K562 (cell line): ENCODE measurements at regions not wholly inside any gene's neighbourhood (a gene's known extent, or its start where the extent isn't known, plus 50 kb on each side); places are given as distances from the start of the nearest gene placed in this dataset.

Experiments used
- CREB1 ChIP-seq, 2 experiments: sonication (generic) in 1 of 2; formaldehyde crosslinking in 1 of 2; IDR thresholded peaks; 2 replicates each; pipeline versions ENCODE4 v1.6.1 to v1.8.0; 2012 to 2022; ENCODE audit warnings: inconsistent platforms in 1 of 2, mild to moderate bottlenecking in 1 of 2, missing genetic modification reagents in 1 of 2, moderate library complexity in 1 of 2
- ETV5 ChIP-seq: sonication (generic); formaldehyde crosslinking; IDR thresholded peaks from 2 replicates; pipeline ENCODE4 v1.4.0; 2020; ENCODE audit warnings: low read depth, mild to moderate bottlenecking, missing genetic modification reagents
- HDAC8 ChIP-seq: fragments of 450-650 bp; IDR thresholded peaks from 2 replicates; pipeline ENCODE4 v1.6.1; 2016; ENCODE audit warnings: mild to moderate bottlenecking, missing genetic modification characterization, moderate library complexity, missing compliant biosample characterization
- PHTF2 ChIP-seq: fragments of 250-450 bp; sonication (Bioruptor Pico); IDR thresholded peaks from 2 replicates; pipeline ENCODE4 v1.5.0; 2021; ENCODE audit warnings: mild to moderate bottlenecking
- SRF ChIP-seq, 2 experiments: fragments of 250-450, 450-650 bp in 1 of 2; sonication (Bioruptor Pico) in 1 of 2; sonication (generic) in 1 of 2; formaldehyde crosslinking; IDR thresholded peaks; 2 replicates each; pipeline versions ENCODE4 v1.5.0 to v1.5.1; 2020 to 2022; ENCODE audit warnings: mild to moderate bottlenecking in 1 of 2, missing genetic modification reagents in 1 of 2
- TAF1 ChIP-seq: IDR thresholded peaks from 2 replicates; pipeline ENCODE4 v1.6.1; 2011; ENCODE audit warnings: mild to moderate bottlenecking, low read length, moderate library complexity; ENCODE audit not compliant: insufficient read depth, control insufficient read depth, severe bottlenecking; ENCODE audit errors: extremely low read depth
- ZNF253 ChIP-seq: fragments of 250-450 bp; sonication (Bioruptor Pico); conservative IDR thresholded peaks from 2 replicates; pipeline ENCODE4 v1.6.1; 2021; ENCODE audit warnings: mild to moderate bottlenecking
- TF ChIP-seq, protein P1 (sequence below), 3 experiments: IDR thresholded peaks in 2 of 3; conservative IDR thresholded peaks in 1 of 3; 2 replicates each; pipeline ENCODE4 v1.5.1; 2011 to 2012; ENCODE audit warnings: low read length in 3 of 3, mild to moderate bottlenecking in 3 of 3, control low read depth in 2 of 3, improper control_type of control experiment in 1 of 3, inconsistent platforms in 1 of 3, low read depth in 1 of 3, mixed read lengths in 1 of 3, moderate library complexity in 1 of 3; ENCODE audit not compliant: insufficient read depth in 2 of 3
- TF ChIP-seq, protein P2 (sequence below): fragments of 450-650 bp; formaldehyde crosslinking; IDR thresholded peaks from 2 replicates; pipeline ENCODE4 v1.4.0; 2022; ENCODE audit warnings: missing genetic modification characterization
- TF ChIP-seq, protein P3 (sequence below): sonication (generic); formaldehyde crosslinking; IDR thresholded peaks from 2 replicates; pipeline ENCODE4 v1.8.1; 2022; ENCODE audit warnings: missing genetic modification reagents
- TF ChIP-seq, protein P4 (sequence below), 2 experiments: fragments of 450-650 bp in 1 of 2; sonication (generic) in 1 of 2; formaldehyde crosslinking in 1 of 2; IDR thresholded peaks in 1 of 2; conservative IDR thresholded peaks in 1 of 2; 2 replicates each; pipeline versions ENCODE4 v1.6.1 to v1.8.1; 2016 to 2023; ENCODE audit warnings: mild to moderate bottlenecking in 2 of 2, moderate library complexity in 2 of 2, inconsistent platforms in 1 of 2, missing genetic modification reagents in 1 of 2
- TF ChIP-seq, protein P5 (sequence below): fragments of 200-800 bp; sonication (Bioruptor generic); IDR thresholded peaks from 2 replicates; pipeline ENCODE4 v1.6.1; 2016; ENCODE audit warnings: missing genetic modification characterization, missing compliant biosample characterization

DNA sequence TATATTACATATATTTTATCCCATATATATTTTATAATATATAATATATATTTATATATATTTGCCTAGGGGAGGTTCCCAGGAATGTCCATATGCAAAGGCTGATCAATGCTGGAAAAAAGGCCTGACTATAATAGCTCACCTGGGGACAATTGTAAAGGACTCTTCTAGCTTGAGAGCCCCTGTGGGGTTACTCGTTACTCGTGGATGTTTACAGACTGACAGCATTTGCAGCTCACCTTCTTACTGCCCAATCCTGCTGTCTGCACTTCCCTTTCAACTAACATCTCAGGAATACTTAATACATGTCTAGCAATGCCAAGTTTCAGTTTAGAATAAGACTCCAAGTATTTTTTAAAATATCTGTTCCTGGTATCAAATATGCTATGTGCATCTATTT lies 1365.4 kb upstream of the RAG2 start:
- TF ChIP-seq SRF (CRISPR knock-in tag; IDR thresholded peaks at IDR 0.05) (no peak), TAF1 (no peak), PHTF2 (CRISPR knock-in tag) (no peak), CREB1 (IDR thresholded peaks at IDR 0.05) (no peak), CREB1 (CRISPR knock-in tag; IDR thresholded peaks at IDR 0.05) (no peak), ZNF253 (CRISPR knock-in tag) (no peak), HDAC8 (no peak), ETV5 (CRISPR knock-in tag) (no peak)
- TF ChIP-seq, protein P1, sequence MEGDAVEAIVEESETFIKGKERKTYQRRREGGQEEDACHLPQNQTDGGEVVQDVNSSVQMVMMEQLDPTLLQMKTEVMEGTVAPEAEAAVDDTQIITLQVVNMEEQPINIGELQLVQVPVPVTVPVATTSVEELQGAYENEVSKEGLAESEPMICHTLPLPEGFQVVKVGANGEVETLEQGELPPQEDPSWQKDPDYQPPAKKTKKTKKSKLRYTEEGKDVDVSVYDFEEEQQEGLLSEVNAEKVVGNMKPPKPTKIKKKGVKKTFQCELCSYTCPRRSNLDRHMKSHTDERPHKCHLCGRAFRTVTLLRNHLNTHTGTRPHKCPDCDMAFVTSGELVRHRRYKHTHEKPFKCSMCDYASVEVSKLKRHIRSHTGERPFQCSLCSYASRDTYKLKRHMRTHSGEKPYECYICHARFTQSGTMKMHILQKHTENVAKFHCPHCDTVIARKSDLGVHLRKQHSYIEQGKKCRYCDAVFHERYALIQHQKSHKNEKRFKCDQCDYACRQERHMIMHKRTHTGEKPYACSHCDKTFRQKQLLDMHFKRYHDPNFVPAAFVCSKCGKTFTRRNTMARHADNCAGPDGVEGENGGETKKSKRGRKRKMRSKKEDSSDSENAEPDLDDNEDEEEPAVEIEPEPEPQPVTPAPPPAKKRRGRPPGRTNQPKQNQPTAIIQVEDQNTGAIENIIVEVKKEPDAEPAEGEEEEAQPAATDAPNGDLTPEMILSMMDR (IDR thresholded peaks at IDR 0.05 in 2 of 3, conservative IDR thresholded peaks at IDR 0.05 in 1 of 3; ENCODE audit: insufficient read depth in 2 of 3, low read depth in 1 of 3, low read length in 3 of 3) = no peak
- TF ChIP-seq, protein P2, sequence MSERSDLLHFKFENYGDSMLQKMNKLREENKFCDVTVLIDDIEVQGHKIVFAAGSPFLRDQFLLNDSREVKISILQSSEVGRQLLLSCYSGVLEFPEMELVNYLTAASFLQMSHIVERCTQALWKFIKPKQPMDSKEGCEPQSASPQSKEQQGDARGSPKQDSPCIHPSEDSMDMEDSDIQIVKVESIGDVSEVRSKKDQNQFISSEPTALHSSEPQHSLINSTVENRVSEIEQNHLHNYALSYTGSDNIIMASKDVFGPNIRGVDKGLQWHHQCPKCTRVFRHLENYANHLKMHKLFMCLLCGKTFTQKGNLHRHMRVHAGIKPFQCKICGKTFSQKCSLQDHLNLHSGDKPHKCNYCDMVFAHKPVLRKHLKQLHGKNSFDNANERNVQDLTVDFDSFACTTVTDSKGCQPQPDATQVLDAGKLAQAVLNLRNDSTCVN (CRISPR knock-in tag) = no peak
- TF ChIP-seq, protein P3, sequence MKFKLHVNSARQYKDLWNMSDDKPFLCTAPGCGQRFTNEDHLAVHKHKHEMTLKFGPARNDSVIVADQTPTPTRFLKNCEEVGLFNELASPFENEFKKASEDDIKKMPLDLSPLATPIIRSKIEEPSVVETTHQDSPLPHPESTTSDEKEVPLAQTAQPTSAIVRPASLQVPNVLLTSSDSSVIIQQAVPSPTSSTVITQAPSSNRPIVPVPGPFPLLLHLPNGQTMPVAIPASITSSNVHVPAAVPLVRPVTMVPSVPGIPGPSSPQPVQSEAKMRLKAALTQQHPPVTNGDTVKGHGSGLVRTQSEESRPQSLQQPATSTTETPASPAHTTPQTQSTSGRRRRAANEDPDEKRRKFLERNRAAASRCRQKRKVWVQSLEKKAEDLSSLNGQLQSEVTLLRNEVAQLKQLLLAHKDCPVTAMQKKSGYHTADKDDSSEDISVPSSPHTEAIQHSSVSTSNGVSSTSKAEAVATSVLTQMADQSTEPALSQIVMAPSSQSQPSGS (CRISPR knock-in tag) = no peak
- TF ChIP-seq, protein P4, sequence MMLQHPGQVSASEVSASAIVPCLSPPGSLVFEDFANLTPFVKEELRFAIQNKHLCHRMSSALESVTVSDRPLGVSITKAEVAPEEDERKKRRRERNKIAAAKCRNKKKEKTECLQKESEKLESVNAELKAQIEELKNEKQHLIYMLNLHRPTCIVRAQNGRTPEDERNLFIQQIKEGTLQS (IDR thresholded peaks at IDR 0.05) = no peak
- TF ChIP-seq, protein P4 (CRISPR knock-in tag; conservative IDR thresholded peaks at IDR 0.05) = no peak
- TF ChIP-seq, protein P5, sequence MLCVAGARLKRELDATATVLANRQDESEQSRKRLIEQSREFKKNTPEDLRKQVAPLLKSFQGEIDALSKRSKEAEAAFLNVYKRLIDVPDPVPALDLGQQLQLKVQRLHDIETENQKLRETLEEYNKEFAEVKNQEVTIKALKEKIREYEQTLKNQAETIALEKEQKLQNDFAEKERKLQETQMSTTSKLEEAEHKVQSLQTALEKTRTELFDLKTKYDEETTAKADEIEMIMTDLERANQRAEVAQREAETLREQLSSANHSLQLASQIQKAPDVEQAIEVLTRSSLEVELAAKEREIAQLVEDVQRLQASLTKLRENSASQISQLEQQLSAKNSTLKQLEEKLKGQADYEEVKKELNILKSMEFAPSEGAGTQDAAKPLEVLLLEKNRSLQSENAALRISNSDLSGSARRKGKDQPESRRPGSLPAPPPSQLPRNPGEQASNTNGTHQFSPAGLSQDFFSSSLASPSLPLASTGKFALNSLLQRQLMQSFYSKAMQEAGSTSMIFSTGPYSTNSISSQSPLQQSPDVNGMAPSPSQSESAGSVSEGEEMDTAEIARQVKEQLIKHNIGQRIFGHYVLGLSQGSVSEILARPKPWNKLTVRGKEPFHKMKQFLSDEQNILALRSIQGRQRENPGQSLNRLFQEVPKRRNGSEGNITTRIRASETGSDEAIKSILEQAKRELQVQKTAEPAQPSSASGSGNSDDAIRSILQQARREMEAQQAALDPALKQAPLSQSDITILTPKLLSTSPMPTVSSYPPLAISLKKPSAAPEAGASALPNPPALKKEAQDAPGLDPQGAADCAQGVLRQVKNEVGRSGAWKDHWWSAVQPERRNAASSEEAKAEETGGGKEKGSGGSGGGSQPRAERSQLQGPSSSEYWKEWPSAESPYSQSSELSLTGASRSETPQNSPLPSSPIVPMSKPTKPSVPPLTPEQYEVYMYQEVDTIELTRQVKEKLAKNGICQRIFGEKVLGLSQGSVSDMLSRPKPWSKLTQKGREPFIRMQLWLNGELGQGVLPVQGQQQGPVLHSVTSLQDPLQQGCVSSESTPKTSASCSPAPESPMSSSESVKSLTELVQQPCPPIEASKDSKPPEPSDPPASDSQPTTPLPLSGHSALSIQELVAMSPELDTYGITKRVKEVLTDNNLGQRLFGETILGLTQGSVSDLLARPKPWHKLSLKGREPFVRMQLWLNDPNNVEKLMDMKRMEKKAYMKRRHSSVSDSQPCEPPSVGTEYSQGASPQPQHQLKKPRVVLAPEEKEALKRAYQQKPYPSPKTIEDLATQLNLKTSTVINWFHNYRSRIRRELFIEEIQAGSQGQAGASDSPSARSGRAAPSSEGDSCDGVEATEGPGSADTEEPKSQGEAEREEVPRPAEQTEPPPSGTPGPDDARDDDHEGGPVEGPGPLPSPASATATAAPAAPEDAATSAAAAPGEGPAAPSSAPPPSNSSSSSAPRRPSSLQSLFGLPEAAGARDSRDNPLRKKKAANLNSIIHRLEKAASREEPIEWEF (CRISPR knock-in tag) = no peak
